ENCODE measurements at regions not wholly inside any gene's neighbourhood (a gene's known extent, or its start where the extent isn't known, plus 50 kb on each side); places are given as distances from the start of the nearest gene placed in this dataset.

DNA sequence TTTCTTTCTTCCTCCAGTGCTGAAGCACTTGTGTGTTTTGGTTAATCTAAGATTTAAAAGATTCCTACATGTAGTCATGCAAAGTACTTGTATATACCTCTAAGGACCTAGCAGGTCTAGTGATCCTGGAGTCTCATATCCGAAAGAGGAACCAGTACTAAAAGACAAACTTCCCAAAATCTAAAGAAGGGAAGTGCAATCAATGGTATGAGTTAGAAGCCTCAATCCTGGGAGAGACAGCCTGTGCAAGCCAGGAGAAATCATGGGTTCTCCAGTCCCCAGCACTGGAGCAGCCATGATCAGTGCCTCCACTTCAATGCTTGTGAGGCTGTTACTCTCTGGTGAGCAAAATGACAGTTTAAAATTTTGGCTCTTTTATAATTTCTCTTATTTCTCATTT is 277.4 kb downstream of the DAD1 start:
- TF ChIP-seq, protein P1, sequence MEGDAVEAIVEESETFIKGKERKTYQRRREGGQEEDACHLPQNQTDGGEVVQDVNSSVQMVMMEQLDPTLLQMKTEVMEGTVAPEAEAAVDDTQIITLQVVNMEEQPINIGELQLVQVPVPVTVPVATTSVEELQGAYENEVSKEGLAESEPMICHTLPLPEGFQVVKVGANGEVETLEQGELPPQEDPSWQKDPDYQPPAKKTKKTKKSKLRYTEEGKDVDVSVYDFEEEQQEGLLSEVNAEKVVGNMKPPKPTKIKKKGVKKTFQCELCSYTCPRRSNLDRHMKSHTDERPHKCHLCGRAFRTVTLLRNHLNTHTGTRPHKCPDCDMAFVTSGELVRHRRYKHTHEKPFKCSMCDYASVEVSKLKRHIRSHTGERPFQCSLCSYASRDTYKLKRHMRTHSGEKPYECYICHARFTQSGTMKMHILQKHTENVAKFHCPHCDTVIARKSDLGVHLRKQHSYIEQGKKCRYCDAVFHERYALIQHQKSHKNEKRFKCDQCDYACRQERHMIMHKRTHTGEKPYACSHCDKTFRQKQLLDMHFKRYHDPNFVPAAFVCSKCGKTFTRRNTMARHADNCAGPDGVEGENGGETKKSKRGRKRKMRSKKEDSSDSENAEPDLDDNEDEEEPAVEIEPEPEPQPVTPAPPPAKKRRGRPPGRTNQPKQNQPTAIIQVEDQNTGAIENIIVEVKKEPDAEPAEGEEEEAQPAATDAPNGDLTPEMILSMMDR (IDR thresholded peaks at IDR 0.05; ENCODE audit: insufficient read depth, missing control alignments), result no peak
- FAIRE-seq (no peak), DNase-seq (ENCODE audit: insufficient read length, low spot score) (no peak)

GRCh38 chr14:22305607-22306006 is 283.4 kb downstream of the DAD1 start:
- DNase-seq (ENCODE audit: insufficient read length, low spot score), result no peak
- no peak for FAIRE-seq

DNA sequence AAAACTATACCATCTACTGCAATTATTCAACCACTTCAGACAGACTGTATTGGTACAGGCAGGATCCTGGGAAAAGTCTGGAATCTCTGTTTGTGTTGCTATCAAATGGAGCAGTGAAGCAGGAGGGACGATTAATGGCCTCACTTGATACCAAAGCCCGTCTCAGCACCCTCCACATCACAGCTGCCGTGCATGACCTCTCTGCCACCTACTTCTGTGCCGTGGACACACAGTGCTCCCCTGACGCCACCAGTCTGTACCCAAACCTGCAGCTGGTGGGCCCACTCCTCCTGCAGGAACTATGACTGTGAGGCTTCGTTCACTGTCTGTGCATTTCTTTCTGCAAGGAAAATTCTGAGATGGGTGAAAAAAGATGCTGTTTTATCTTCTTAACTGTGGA is 284.7 kb downstream of the DAD1 start:
- TF ChIP-seq, protein P1 (IDR thresholded peaks at IDR 0.05; ENCODE audit: insufficient read depth, missing control alignments), result no peak
- DNase-seq (ENCODE audit: insufficient read length, low spot score) (no peak), FAIRE-seq (no peak)

More at GRCh38 chr14:22305607-22306006, 283.4 kb downstream of the DAD1 start:
- TF ChIP-seq, protein P1 (IDR thresholded peaks at IDR 0.05; ENCODE audit: insufficient read depth, missing control alignments), result no peak

GRCh38 chr14:22303589-22304195 is 285.3 kb downstream of the DAD1 start:
- TF ChIP-seq, protein P1 (IDR thresholded peaks at IDR 0.05; ENCODE audit: insufficient read depth, missing control alignments), result peak; percentile 39
- DNase-seq (ENCODE audit: insufficient read length, low spot score) (no peak), FAIRE-seq (no peak)

DNA sequence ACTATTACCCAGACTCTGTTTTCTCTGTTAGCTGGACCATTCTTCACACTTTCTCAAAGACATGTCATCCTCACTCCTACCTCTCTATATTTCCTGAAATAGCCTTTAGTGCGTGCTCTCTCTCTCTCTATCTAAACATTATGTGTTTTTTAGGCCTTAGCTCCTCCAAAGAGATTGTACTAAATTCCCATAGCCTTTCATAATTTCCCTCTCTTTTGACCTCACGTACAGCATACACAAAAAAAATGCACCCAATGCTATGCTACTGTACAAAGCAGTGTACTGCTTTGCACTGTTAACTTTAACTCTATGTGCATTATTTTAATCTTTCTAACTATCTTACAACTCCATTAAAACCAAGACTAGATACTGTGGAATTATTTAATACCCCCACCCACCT is 288.4 kb downstream of the DAD1 start:
- DNase-seq (ENCODE audit: insufficient read length, low spot score), result no peak
- no peak for FAIRE-seq
- TF ChIP-seq, protein P1 (IDR thresholded peaks at IDR 0.05; ENCODE audit: insufficient read depth, missing control alignments), result no peak

- FAIRE-seq, result no peak
- DNase-seq (ENCODE audit: insufficient read length, low spot score), result no peak
- TF ChIP-seq, protein P1 (IDR thresholded peaks at IDR 0.05; ENCODE audit: insufficient read depth, missing control alignments), result no peak
Measured at GRCh38 chr14:22297376-22297775, 291.6 kb downstream of the DAD1 start.

- FAIRE-seq, result no peak
- no peak for DNase-seq (ENCODE audit: insufficient read length, low spot score)
- TF ChIP-seq, protein P1 (IDR thresholded peaks at IDR 0.05; ENCODE audit: insufficient read depth, missing control alignments), result no peak
Measured at GRCh38 chr14:22296722-22297121, 292.3 kb downstream of the DAD1 start.

Data from D721Med (cell line).